HL-60 (cell line): ENCODE measurements at regions not wholly inside any gene's neighbourhood (a gene's known extent, or its start where the extent isn't known, plus 50 kb on each side); places are given as distances from the start of the nearest gene placed in this dataset.

Experiments
- CTCF ChIP-seq: IDR thresholded peaks from one replicate; pipeline ENCODE4 v1.5.1; 2011; ENCODE audit warnings: low read length, control low read depth, inconsistent platforms; ENCODE audit not compliant: insufficient read depth
- POLR2AphosphoS5 ChIP-seq: IDR thresholded peaks from 2 replicates; pipeline ENCODE4 v1.6.1; 2012; ENCODE audit warnings: low read depth
- REST ChIP-seq: IDR thresholded peaks from 2 replicates; pipeline ENCODE4 v1.6.1; 2012; ENCODE audit warnings: low read depth; ENCODE audit not compliant: insufficient replicate concordance

- TF ChIP-seq CTCF (no peak), REST (no peak), POLR2AphosphoS5 (no peak)
These were observed 125.0 kb upstream of the PITX1 start for GRCh38 chr5:135158982-135159381.
